HG02588 (cell line): ENCODE measurements at regions not wholly inside any gene's neighbourhood (a gene's known extent, or its start where the extent isn't known, plus 50 kb on each side); places are given as distances from the start of the nearest gene placed in this dataset.
"Not testable (repeated sequence)": the region's sequence is repeated elsewhere in the genome, so short reads cannot be mapped to it uniquely, and the experiment has no call there.

Source experiments
- ATAC-seq: cut with Tn5 transposase; IDR thresholded peaks from one replicate; pipeline ENCODE4 v1.9.1; 2021; ENCODE audit warnings: mild to moderate bottlenecking, moderate library complexity; ENCODE audit not compliant: unreplicated experiment

DNA sequence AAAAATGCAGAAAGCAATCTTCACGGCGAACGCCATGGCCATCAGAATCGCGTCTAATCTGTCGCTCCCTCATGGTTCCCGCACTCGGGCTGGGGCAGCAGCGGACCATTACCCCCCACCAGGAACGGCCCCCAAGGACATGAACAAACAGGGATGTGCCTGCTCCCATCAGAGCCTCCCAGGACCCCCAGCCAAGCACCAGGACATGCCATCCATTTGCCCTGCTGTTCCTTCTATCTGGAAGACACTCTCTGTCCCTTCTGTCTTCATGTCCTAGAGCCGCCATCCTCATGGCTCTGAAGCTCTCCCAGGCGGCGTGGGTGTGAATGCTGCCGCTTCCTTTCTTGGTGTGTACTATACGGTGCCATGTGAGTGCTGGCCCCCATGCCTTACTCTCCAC is 371.8 kb downstream of the BCL11B start:
- no peak for ATAC-seq

DNA sequence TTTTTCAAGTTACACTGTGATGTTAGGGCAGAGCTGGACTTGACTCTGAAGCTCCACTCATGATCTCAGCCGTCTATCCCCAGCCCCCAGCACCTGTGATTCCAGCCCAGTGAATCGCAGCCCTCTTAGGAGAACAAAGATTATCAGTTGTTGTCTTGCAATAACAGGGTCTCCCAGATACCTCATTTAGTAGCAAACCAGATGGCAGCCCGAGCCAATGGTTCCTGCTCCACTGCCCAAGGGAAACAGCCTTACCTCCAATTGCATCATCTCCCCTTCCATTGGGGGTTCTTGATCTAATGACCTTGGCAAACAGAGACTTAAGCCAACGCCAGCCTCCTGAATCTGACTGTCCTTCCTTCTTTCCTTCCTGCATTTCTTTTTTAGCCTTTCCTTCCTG is 371.2 kb downstream of the BCL11B start:
- no peak for ATAC-seq

DNA sequence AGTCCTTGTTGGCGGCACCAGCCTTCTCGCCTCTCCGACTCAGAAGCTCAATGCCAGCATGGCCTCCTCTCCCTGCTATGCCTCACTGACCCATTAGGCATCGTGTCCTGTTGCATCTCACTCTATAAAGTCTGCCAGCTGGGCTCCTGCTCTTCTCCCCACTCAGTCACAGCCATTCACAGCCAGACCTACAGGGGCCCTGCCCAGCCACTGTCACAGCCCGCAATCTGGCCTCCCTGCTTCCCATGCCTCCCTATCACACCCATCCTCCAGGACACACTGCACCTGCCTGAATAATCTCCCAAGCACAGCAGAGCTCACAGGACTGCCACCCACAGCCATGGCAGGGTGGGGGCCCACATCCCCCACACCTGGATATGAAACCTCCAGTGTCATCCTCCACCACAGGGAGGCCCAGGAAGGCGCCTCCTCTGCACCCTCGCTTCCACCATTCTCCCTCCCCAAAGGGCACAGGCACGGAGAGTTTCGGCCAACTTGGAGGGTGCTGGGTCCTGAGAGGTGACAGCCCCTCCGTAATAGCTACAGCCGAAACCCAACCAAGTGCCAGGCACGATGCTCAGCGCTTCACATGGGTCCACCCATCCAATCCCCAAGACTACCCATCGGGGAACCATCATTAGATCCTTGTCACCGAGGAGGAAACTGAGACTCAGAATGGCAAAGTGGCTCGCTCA is 370.3 kb downstream of the BCL11B start:
- ATAC-seq: no peak

DNA sequence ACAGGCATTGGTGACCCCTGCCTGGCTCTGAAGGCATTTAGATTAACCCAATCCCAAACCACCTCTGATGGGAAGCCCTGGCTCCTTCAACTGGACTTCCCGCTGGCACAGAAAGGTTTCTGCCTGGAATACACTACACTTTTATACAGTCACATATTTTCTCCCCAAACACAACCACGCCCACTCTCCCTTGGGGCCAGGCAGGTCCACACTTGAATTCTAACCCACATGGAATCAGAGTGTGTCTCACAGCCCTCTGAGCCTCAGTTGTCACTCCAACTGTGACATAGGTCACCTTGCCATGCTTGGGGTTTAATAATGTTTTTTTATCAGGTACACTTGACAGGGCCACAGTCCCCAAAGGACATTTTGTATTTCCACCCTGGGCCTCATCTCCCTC is 368.6 kb downstream of the BCL11B start:
- ATAC-seq: no peak

DNA sequence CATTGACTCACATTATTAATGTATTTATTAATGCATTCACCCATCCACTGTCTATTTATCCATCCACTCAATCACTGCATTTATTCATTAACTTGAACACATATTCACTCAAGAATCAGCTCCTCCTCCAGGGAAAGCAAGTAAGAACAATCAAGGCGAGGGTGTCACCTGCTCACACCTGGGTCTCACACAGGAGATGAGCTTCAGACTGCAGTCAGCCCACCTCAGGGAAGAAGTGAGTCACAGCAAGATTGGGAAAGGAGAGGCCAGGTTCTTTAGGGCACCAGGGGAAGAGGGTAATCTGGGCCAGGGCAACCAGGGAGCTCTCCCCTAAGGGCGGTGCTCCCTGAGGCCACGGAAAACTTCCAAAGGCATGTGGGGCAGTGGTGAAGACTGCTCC is 367.3 kb downstream of the BCL11B start:
- no peak for ATAC-seq

DNA sequence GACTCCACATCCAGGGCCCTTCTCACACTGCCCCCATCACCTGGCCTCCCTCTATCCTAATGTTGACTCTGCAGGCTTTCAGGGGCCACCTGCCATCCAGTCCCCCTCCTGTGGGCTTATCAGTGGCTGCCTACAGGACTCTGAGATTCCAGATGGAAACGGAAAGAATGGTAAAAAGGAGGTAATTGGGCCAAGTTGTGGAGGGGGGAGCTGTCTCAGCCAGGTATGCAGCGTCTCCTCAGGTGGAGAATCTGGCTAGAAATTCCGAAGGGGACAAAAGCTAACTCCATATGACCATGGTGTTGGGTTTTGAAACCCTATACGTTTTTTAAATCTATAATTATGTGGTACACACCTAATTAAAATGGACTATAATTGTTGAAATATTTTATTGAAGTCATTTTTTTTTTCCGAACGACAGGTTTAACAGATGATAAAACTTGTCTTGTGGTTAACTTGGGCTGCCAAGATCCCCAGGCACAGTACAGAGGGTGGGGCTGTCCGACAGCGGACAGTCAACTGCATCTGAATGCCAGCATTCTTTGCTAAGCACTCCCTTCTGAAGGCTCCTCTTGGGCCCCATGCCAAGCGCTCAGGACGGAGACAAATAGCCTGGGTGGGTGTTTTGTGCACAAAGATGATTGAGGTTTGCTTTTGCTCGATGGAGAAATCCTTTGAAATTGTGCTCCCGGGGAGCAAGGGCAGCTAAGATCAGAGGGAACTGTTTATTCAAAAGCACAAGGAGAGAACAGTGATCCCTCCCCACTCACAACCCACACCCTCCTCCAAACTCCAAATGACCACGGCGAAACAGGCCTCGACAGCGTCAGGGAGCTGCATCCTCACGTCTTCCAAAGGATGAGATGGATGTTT is 365.6 kb downstream of the BCL11B start:
- no peak for ATAC-seq

DNA sequence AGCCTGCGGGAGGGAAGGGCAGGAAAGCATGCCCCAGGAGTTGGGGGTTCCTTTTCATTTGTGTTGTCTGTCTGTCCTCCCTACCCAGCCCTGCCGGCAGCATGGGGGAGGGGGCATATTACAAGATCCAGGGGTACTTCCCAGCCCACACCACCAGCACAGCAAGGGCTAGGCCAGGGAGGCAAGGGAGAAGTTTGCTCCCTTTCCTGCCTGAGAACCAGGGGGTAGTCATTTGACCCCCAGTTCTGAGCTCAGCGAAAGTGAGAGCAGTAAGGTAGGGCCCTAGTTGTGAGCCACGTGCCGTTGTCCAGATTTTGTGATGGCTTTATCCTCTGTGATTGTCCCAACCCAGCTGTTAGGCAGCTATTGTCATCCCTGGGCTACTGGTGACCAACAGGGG is 364.7 kb downstream of the BCL11B start:
- ATAC-seq: no peak

DNA sequence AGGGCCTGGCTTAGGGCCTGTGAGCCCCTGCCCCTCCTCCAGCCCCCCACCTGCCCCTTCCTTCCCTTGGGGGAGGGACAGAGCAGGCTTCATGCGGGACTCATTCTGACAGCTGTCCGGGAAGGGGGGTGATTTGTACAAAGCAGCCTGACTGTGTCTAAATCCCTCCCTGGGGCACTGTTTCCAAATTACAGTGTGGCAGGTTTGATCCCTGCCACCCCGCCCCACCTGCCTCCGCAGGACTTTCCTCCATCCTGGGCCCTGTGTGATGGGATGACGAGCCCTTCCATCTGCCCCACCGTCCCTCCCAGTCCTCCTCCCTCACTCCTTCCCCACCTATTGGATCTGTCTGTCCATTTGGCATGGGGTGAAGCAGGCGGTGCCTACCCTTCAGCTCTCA is 363.9 kb downstream of the BCL11B start:
- no peak for ATAC-seq

DNA sequence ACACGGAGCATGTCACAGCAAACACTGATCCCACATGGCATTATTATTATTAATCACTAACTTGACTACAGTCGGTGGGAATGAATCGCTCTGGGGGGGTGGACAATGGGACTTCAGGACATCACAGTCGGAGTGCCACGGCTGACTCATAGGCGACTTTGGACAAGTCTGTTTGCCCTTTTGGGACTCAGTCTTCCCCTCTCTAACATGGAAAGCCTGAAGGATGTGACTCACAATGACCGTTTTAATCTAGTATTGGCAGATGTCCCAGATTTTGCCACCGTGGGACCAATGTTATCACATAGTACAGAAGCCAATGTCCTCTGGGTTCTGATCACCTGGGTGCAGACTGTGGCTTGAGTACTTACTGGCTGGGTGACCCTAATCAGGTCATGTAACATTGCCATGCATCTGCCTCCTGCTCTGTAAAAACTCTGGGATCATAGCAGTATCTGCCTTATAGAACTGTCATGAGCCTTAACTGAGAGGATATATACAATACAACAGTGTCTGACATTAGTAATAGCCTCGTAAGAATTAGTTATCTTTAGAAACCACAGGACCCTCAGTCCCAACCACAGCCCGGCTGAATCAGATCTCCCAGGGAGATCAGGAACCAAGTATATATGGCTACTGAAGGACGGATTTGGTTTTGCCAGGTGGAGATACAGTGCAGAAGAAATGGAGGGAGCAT is 362.6 kb downstream of the BCL11B start:
- ATAC-seq: no peak

DNA sequence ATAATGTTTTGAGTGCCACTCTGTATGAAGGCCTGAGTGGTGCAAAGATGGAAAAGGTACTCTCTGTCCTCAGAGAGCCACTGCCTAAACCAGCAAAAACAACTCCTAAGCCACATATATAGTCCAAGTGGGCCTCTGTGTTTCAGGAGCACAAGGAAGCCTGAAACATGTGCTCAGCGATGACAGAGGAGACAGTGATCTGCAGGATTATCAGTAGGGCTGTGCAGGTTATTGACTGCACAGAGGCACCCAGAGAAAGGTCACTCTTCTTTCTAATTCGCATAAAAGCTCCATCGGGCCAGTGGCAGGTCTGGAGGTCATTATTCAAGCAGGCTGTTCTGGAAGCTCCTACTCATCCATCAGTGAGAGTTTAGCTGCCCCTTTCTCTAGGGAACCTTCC is 361.9 kb downstream of the BCL11B start:
- no peak for ATAC-seq

DNA sequence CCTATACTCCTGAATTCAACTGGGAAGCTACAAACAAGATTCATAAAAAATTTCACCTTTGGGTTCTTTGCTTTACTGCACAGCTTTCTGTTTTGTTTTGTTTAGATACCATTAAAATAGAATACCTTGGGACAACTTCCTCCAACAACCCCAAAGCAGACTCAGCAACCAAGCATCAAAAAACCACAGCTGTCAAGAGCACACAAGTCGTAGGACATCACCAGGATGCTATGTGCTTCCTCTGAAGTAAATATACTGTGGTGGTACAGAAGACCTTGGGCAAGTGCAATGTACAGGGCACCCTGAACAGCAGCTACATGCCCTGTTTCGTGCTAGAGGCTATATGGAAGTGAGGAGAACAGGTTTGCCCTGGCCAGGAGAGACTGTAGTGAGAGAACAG is 359.3 kb downstream of the BCL11B start:
- no peak for ATAC-seq

DNA sequence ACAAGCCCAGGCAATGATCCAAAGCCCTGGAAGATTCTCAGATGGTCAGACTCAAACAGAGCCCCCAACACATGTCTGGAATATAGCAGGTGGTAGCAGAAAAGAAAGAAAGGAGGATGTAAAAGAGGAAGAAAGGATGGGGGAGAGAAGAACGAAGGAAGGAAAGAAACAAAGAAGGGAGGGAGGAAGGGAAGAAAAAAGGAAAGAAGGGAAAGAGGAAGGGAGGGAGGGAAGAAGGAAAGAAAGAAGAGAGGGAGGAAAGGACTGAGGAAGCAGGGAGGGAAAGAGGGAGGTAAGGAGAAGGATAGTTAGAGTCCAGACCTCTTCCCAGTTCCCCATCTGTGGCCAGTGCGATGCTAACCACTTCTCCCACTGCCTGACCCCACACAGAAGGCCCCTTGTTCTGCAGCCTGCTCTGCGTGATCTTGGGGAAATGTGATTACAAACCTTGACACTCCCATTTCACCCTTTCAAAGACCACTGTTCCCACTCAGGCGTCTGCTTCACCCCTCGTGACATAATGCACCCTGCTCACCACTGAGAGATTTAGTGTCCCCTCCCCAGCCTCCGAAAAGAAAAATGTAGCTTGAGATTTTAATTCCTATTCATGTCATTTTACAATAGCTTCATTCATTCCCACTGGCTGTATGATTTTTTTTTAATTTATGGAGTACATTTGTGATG is 357.9 kb downstream of the BCL11B start:
- ATAC-seq: no peak

DNA sequence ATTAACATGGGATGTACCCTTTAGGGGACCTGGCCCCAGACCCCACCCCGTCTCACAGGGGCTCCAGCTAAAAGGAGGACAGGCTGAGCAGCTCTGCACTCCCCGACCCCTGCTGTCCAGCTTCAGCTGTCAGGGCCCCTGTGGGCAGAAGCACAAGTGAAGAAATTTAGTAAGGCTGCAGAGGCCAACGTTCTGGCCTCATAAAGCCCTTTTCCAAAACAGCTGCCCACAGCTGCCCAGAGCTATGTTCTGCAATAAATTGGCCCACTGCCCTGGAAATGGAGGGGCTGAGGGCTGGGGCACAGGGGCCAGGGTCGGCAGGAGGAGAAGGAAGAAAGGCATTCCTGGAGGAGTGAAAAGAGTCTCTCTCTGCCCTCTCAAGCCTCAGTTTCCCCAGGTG is 357.1 kb downstream of the BCL11B start:
- ATAC-seq: no peak

DNA sequence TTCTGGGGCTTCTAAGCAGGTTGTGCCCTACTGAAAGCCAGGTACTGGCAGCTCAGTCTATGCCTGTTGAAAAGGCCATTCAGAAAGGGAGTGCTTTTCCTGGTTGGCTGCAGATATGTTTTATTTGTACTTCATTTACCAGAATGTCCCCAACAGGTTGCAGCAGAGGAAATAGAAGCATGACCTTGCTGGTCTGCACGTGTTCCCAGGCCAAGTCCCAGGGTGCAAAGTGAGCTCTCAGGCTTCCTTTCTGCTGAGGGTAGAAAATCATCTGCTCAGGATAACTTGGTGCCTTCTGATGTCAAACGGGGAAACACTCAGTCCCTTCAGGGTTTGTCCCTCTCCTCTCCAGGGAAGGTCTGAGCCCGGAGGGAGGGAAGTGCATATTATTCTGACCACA is 356.4 kb downstream of the BCL11B start:
- ATAC-seq: no peak

DNA sequence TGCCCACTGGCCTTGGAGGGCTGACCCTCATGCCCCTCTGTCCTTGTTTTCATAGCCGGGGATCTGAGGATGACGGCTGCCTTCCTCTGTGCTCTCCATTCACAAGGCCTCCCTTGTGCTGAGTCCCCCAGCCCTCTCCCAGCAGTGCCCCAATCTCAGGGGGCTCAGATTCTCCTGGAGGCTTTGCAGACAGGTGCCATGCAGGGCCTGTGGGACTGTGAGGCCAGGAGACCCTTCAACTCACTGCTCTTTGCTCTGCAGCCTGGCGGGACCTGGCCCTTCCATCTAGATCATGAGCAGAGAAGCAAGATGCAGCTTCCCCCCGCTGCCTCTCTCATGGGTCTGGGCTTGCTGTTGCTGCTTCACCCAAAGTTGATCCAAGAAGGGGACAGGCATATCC is 356.0 kb downstream of the BCL11B start:
- no peak for ATAC-seq

DNA sequence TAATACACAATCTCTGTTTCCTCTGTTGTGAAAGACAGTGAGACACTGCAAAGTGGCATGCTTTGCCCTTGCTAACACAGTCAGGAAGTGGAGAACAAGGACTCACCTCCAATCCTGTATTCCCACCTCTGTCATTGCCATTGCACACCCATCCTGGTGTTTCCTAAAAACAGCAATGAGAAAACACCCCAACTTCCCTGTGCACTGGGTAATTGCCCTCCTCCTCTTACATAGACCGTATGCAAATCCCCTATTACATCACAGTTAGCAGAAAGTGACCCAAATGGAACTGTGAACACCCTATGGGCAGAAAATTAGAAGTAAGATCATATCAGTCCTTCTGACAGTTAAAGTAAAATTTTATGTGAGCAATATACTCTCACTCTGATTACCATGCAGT is 355.5 kb downstream of the BCL11B start:
- ATAC-seq: no peak

DNA sequence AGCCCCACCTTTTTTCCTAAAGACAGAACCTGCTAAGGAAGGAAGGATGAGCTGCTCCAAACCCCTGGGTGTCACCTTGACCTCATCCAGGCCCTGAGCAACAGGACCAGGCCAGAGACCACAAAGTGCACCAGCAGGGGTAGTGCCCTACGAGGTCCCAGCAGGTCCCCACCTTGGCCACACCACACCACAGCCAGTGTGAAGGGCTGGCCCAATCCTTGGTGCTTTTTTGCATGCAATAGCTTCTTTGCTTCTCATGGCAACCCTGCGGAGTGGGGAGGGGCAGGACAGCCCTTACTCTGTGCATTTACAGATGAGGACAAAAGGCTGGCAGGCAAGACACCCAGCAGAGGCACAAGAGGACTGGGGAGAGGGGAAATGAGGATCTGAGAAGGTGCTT is 352.6 kb downstream of the BCL11B start:
- ATAC-seq: no peak

DNA sequence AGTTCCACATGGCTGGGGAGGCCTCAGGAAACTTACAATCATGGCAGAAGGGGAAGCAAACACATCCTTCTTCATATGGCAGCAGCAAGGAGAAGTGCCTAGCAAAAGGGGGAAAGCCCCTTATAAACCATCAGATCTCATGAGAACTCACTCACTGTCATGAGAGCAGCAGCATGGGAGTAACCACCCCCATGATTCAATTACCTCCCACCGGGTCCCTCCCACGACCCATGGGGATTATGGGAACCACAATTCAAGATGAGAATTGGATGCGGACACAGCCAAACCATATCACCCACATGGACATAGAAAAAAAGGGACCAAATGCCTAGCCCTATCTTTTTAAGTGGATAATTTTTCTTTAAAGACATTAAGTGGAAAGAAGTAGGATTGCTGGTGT is 350.7 kb downstream of the BCL11B start:
- not testable (repeated sequence) for ATAC-seq

DNA sequence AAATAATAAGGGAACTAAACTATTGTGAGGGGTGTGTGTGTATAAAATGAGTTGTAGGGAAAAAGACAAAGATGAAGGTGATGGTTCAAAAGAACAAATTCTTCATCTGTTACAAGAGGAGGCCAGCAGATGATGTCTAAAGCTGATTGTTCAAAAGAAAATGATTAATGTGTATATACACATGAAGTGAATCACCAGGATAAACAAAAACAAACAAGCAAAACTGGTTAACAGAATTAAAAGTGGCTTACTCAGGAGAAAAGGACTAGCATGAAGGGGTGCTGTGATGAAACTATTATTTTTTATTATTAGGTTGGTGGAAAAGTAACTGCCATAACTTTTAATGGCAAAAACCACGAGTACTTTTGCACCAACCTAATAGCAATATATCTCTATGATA is 348.4 kb downstream of the BCL11B start:
- ATAC-seq: no peak

DNA sequence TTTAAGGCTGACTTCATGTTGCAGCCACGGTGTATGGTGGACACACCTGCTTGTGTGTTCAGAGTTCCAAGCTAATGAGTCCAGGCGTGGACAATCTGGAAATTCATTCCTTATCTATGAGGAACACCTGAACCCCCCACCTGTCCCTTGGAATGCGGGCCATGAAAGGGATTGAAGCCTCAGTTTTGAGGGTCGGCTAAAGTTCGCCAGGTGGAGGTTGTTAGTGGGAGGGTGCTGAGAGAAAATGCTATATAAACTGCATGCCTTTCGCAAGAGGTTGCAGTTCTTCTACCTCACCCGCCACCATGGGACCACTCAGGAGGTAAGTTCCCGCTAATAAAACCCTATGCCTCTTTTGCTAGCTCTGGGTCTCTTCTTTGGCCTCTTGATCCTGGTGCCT is 348.0 kb downstream of the BCL11B start:
- no peak for ATAC-seq

DNA sequence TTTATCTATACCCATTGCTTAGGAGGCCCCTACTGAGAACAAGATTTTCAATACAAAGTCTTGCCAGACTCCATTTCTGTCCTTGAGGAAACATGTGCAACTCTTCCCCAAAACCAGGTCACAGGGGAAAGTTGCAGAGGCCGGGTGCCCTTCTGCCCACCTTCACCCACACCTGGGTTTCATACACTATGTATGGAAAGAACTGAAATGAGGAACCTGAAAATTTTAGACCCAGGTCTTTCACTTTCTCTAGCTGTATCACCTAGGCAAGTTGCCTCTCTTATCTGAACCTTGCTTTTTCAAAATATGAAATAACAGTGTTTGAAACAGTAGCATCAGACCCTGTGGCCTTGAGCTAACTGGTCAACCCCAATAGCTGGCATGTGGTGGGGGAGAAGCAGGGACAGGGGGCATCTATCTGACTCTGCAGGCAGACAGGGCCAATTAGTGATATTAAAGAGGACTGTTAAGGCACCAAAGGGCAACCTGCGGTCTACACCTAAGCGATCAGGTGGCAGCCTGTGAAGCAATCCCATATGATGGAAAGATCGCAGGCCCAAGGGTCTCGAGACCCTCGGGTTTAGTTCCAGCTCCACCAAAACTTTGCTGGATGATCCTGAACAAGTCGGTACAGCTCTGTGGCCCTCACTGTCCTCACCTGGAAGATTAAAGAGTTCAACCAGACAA is 346.5 kb downstream of the BCL11B start:
- ATAC-seq: no peak
